Heart left ventricle (tissue), 16 donors: ENCODE measurements at regions not wholly inside any gene's neighbourhood (a gene's known extent, or its start where the extent isn't known, plus 50 kb on each side); places are given as distances from the start of the nearest gene placed in this dataset.

Source experiments
- ATAC-seq, 4 donors: fragments of 200-7000 bp; cut with Tn5 transposase; one replicate each; pipeline ENCODE4 v1.9.1; 2020 to 2022; ENCODE audit warnings: moderate library complexity in 4 of 4, mild to moderate bottlenecking in 3 of 4, moderate number of reproducible peaks in 1 of 4
- DNase-seq, 5 donors: peaks; one replicate each; pipeline ENCODE4 v3.0.0-alpha.2; 2020
- H3K27ac ChIP-seq, 12 donors: fragments of 200-600 bp; sonication (generic) in 4 of 12; one replicate each; pipeline versions ENCODE4 v1.5.0 to v1.8.0; 2016 to 2022; ENCODE audit warnings: mild to moderate bottlenecking in 2 of 12
- H3K27me3 ChIP-seq, 9 donors: fragments of 200-600 bp; sonication (generic) in 2 of 9; one replicate each; pipeline versions ENCODE4 v1.5.1 to v1.8.0; 2016 to 2022; ENCODE audit warnings: mild to moderate bottlenecking in 3 of 9
- H3K36me3 ChIP-seq, 9 donors: fragments of 200-600 bp; sonication (generic) in 2 of 9; one replicate each; pipeline versions ENCODE4 v1.5.0 to v1.8.0; 2018 to 2022; ENCODE audit warnings: mild to moderate bottlenecking in 2 of 9
- H3K4me1 ChIP-seq, 12 donors: fragments of 200-600 bp; sonication (generic) in 4 of 12; one replicate each; pipeline versions ENCODE4 v1.5.0 to v1.8.0; 2016 to 2022; ENCODE audit warnings: mild to moderate bottlenecking in 3 of 12
- H3K4me3 ChIP-seq, 12 donors: fragments of 200-600 bp; sonication (generic) in 4 of 12; one replicate each; pipeline versions ENCODE4 v1.5.0 to v1.8.0; 2017 to 2022; ENCODE audit warnings: mild to moderate bottlenecking in 9 of 12, moderate library complexity in 4 of 12
- H3K9me3 ChIP-seq, 12 donors: fragments of 200-600 bp; sonication (generic) in 4 of 12; one replicate each; pipeline versions ENCODE4 v1.5.0 to v1.8.0; 2016 to 2022; ENCODE audit warnings: mild to moderate bottlenecking in 1 of 12
- CTCF ChIP-seq, 12 donors: fragments of 200-600 bp; sonication (generic) in 4 of 12; IDR thresholded peaks; one replicate each; pipeline versions ENCODE4 v1.5.0 to v1.8.0; 2018 to 2022; ENCODE audit warnings: antibody characterized with exemption in 12 of 12, mild to moderate bottlenecking in 5 of 12
- POLR2A ChIP-seq, 2 donors: fragments of 450-650 bp; IDR thresholded peaks; one replicate each; pipeline ENCODE4 v1.6.1; 2017; ENCODE audit warnings: antibody characterized with exemption in 2 of 2, mild to moderate bottlenecking in 2 of 2, moderate library complexity in 2 of 2
- WGBS, 4 donors: extraction: QIAGEN DNeasy Blood & Tissue Kit in 2 of 4; methylation state at CpG; one replicate each; pipeline versions ENCODE4 v1.1.5 to v1.1.7; 2013 to 2018; 5-methylcytosine and 5-hydroxymethylcytosine counted together
- intact Hi-C, 10 donors: fragments of 100-400 bp; cut with DNase I; formaldehyde crosslinking; loops; one replicate each; pipeline versions ENCODE4 v1.11.1 to v1.14.2; 2022
- donor health status: ischemic (EF 13 %, LVEDD 7.1; RV severe dilation, severe dysfunction).
- donor health status: healthy with polysubstance abuse.
- donor health status: DM: no; HTN: yes; CAD: no.
- donor health status: DM: no; HTN: no; CAD: no.
- donor health status: ischemic (EF 25% LVEDD 6.9; RV normal size, moderate dysfunction).
- donor health status: ischemic (EF 25% LVEDD 5.7; RV mildly dilated, moderate dysfunction).
- donor health status: healthy.
- donor health status: DM: yes; HTN: yes; CAD: no.
- donor health status: ischemic (EF 35%, LVEDD 5.7; RV mildly dilated, moderate dysfunction).
- donor health status: nonischemic (EF 11% LVEDD 7.7; RV severe dilation, severe dysfunction).
- donor health status: DM: yes; HTN: yes; CAD: no.
- donor health status: PGD.
- donor health status: ischemic (EF 29% LVEDD 5.4; RV normal size, mild dysfunction).
- donor health status: nonischemic (EF 23%, LVEDD 6.1; RV moderate dilation, normal function).

GRCh38 chr2:180261976-180262375, 254.9 kb upstream of the CWC22 start:
- Histone ChIP-seq H3K36me3 (no peaks in the 10 kb centered on the region), H3K9me3 (peaks cover 0 to 6% (median 0%) of the 10 kb centered on the region in 12 donors), H3K27ac (no peak overlapping the region), H3K27me3 (no peaks in the 10 kb centered on the region), H3K4me1 (no peaks in the 10 kb centered on the region), H3K4me3 (no peak overlapping the region)
- DNase-seq (no peak), ATAC-seq (no peak)
- TF ChIP-seq POLR2A (IDR thresholded peaks at IDR 0.05) (no peak), CTCF (IDR thresholded peaks at IDR 0.05) (no peak)
- intact Hi-C loops, result no loop called here
- 78 to 84% (median 79%) methylated on average over 1 of the region's 1 CpG for WGBS, 4 donors

GRCh38 chr2:180258579-180258978, 251.5 kb upstream of the CWC22 start:
- Histone ChIP-seq H3K27me3 (no peaks in the 10 kb centered on the region), H3K27ac (no peak overlapping the region), H3K4me3 (no peak overlapping the region), H3K4me1 (no peaks in the 10 kb centered on the region), H3K9me3 (peaks cover 0 to 6% (median 0%) of the 10 kb centered on the region in 12 donors), H3K36me3 (no peaks in the 10 kb centered on the region)
- 63 to 75% (median 71%) methylated on average over 1 of the region's 1 CpG for WGBS, 4 donors
- ATAC-seq (no peak), DNase-seq (no peak)
- intact Hi-C loops, result no loop called here
- TF ChIP-seq POLR2A (IDR thresholded peaks at IDR 0.05), result no peak
- no peak for TF ChIP-seq CTCF (IDR thresholded peaks at IDR 0.05)

- no peak for TF ChIP-seq POLR2A (IDR thresholded peaks at IDR 0.05)
- no peak for TF ChIP-seq CTCF (IDR thresholded peaks at IDR 0.05)
- ATAC-seq, result no peak
- Histone ChIP-seq H3K4me3 (no peak overlapping the region), H3K27ac (no peak overlapping the region), H3K4me1 (no peaks in the 10 kb centered on the region), H3K27me3 (no peaks in the 10 kb centered on the region), H3K9me3 (peaks cover 0 to 6% (median 0%) of the 10 kb centered on the region in 12 donors), H3K36me3 (no peaks in the 10 kb centered on the region)
- DNase-seq, result no peak
- intact Hi-C loops, result no loop called here
These were observed 251.0 kb upstream of the CWC22 start for GRCh38 chr2:180258041-180258537.

- TF ChIP-seq CTCF (IDR thresholded peaks at IDR 0.05), result no peak
- WGBS, 4 donors, result 80 to 90% (median 87%) methylated on average over 5 of the region's 5 CpGs
- no peak overlapping the region for H3K4me3 ChIP-seq
- no peak for ATAC-seq
- no peaks in the 10 kb centered on the region for H3K27me3 ChIP-seq
- DNase-seq, result no peak
- no peaks in the 10 kb centered on the region for H3K36me3 ChIP-seq
- no peaks in the 10 kb centered on the region for H3K4me1 ChIP-seq
- no peak overlapping the region for H3K27ac ChIP-seq
- intact Hi-C loops, result no loop called here
- H3K9me3 ChIP-seq, result peaks cover 0 to 6% (median 0%) of the 10 kb centered on the region in 12 donors
These were observed 250.2 kb upstream of the CWC22 start for GRCh38 chr2:180257247-180257646.
